ENCODE measurements at regions not wholly inside any gene's neighbourhood (a gene's known extent, or its start where the extent isn't known, plus 50 kb on each side); places are given as distances from the start of the nearest gene placed in this dataset.
"Not testable (repeated sequence)": the region's sequence is repeated elsewhere in the genome, so short reads cannot be mapped to it uniquely, and the experiment has no call there.

- BruUV-seq (replicated peaks): no TSS peak
- no peaks in the 10 kb centered on the region for H3K4me1 Mint-ChIP-seq (ENCODE audit: low read depth, unreplicated experiment)
- H3K27ac Mint-ChIP-seq (ENCODE audit: unreplicated experiment): no peak overlapping the region
These were observed 200.4 kb downstream of the UTRN start for GRCh38 chr6:144485531-144485930.

GRCh38 chr6:144488590-144488989 lies 203.5 kb downstream of the UTRN start:
- Mint-ChIP-seq H3K36me3 (ENCODE audit: insufficient read depth, unreplicated experiment) (peaks cover 65% of the 10 kb centered on the region), H3K4me1 (ENCODE audit: low read depth, unreplicated experiment) (no peaks in the 10 kb centered on the region), H3K27ac (ENCODE audit: unreplicated experiment) (no peak overlapping the region), H3K9me3 (ENCODE audit: unreplicated experiment) (no peaks in the 10 kb centered on the region), H3K4me3 (ENCODE audit: unreplicated experiment) (no peak overlapping the region), H3K27me3 (ENCODE audit: insufficient read depth, unreplicated experiment) (no peaks in the 10 kb centered on the region)
- Histone ChIP-seq H3K4me1 (no peaks in the 10 kb centered on the region), H3K4me3 (ENCODE audit: low read depth, low read length) (no peak overlapping the region), H3K36me3 (ENCODE audit: control insufficient read depth, insufficient read depth, low read length) (no peaks in the 10 kb centered on the region), H3K9me3 (no peaks in the 10 kb centered on the region), H3K27me3 (replicated peaks; ENCODE audit: control insufficient read depth, insufficient read depth, low read length) (no peaks in the 10 kb centered on the region)
- intact Hi-C loops (cut with micrococcal nuclease; ENCODE audit: unreplicated experiment): loop anchor here (10.0 kb wide), 1 partner anchor 204 kb away; the partner anchor contains the start of gene UTRN
- POLR2A ChIA-PET: no interaction called here
- BruUV-seq (replicated peaks): no TSS peak
- DNase-seq: no peak
- CTCF ChIA-PET: no interaction called here
- TF ChIP-seq, protein P1, sequence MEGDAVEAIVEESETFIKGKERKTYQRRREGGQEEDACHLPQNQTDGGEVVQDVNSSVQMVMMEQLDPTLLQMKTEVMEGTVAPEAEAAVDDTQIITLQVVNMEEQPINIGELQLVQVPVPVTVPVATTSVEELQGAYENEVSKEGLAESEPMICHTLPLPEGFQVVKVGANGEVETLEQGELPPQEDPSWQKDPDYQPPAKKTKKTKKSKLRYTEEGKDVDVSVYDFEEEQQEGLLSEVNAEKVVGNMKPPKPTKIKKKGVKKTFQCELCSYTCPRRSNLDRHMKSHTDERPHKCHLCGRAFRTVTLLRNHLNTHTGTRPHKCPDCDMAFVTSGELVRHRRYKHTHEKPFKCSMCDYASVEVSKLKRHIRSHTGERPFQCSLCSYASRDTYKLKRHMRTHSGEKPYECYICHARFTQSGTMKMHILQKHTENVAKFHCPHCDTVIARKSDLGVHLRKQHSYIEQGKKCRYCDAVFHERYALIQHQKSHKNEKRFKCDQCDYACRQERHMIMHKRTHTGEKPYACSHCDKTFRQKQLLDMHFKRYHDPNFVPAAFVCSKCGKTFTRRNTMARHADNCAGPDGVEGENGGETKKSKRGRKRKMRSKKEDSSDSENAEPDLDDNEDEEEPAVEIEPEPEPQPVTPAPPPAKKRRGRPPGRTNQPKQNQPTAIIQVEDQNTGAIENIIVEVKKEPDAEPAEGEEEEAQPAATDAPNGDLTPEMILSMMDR (IDR thresholded peaks at IDR 0.05; ENCODE audit: insufficient read depth in 1 of 2, low read depth in 1 of 2, low read length in 1 of 2, severe bottlenecking in 1 of 2, unreplicated experiment in 1 of 2): no peak

More at GRCh38 chr6:144485531-144485930, 200.4 kb downstream of the UTRN start:
- H3K27me3 ChIP-seq (replicated peaks; ENCODE audit: control insufficient read depth, insufficient read depth, low read length): no peaks in the 10 kb centered on the region
- ChIA-PET POLR2A (no interaction called here), CTCF (no interaction called here)
- no peaks in the 10 kb centered on the region for H3K9me3 Mint-ChIP-seq (ENCODE audit: unreplicated experiment)
- DNase-seq: no peak
- H3K4me1 ChIP-seq: no peaks in the 10 kb centered on the region
- H3K27me3 Mint-ChIP-seq (ENCODE audit: insufficient read depth, unreplicated experiment): no peaks in the 10 kb centered on the region
- H3K9me3 ChIP-seq: no peaks in the 10 kb centered on the region
- peaks cover 70% of the 10 kb centered on the region for H3K36me3 Mint-ChIP-seq (ENCODE audit: insufficient read depth, unreplicated experiment)
- TF ChIP-seq, protein P1 (IDR thresholded peaks at IDR 0.05; ENCODE audit: insufficient read depth in 1 of 2, low read depth in 1 of 2, low read length in 1 of 2, severe bottlenecking in 1 of 2, unreplicated experiment in 1 of 2): no peak
- H3K4me3 ChIP-seq (ENCODE audit: low read depth, low read length): no peak overlapping the region
- intact Hi-C loops (cut with micrococcal nuclease; ENCODE audit: unreplicated experiment): loop anchor here (10.0 kb wide), 1 partner anchor 201 kb away; the partner anchor contains the start of gene UTRN
- no peaks in the 10 kb centered on the region for H3K36me3 ChIP-seq (ENCODE audit: control insufficient read depth, insufficient read depth, low read length)
- no peak overlapping the region for H3K4me3 Mint-ChIP-seq (ENCODE audit: unreplicated experiment)

DNA sequence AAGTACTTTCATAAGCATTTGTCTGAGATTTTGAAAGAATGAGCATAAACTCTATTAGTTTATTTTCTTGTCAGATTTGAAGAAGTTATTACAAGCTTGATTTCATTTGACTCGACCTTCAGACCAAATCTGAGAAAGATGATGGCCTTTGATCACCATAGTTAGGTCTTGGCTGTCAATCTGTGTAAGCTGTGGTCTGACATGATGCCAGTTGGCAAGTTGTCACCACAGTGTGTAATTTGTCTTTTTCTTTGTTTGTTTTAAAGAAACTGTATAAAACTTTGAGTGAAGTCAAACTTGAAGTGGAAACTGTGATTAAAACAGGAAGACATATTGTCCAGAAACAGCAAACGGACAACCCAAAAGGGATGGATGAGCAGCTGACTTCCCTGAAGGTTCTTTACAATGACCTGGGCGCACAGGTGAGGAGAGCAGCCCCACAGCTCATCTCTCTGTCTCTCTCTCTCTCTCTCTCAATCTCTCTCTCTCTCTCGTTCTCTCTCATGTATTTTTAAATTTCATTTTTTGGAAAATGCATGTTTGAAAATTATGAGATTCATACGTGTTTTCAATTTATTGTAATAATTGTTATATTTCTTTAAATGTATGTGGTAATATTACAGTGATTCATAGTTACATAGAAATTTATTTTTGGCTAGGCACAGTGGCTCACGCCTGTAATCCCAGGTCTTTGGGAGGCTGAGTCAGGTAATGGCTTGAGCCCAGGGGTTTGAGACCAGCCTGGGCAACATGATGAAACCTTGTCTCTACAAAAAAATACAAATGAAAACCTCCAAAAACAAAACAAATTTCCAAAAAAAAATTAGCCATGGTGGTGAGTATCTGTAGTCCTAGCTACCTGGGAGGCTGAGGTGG lies 208.1 kb downstream of the UTRN start:
- POLR2A ChIA-PET: no interaction called here
- BruUV-seq (replicated peaks): no TSS peak
- Mint-ChIP-seq H3K4me3 (ENCODE audit: unreplicated experiment) (no peak overlapping the region), H3K36me3 (ENCODE audit: insufficient read depth, unreplicated experiment) (peaks cover 80% of the 10 kb centered on the region), H3K4me1 (ENCODE audit: low read depth, unreplicated experiment) (no peaks in the 10 kb centered on the region), H3K9me3 (ENCODE audit: unreplicated experiment) (no peaks in the 10 kb centered on the region), H3K27ac (ENCODE audit: unreplicated experiment) (no peak overlapping the region), H3K27me3 (ENCODE audit: insufficient read depth, unreplicated experiment) (no peaks in the 10 kb centered on the region)
- intact Hi-C loops (cut with micrococcal nuclease; ENCODE audit: unreplicated experiment): no loop called here
- no peaks in the 10 kb centered on the region for H3K36me3 ChIP-seq (ENCODE audit: control insufficient read depth, insufficient read depth, low read length)
- no peak for DNase-seq
- no peak overlapping the region for H3K4me3 ChIP-seq (ENCODE audit: low read depth, low read length)
- TF ChIP-seq, protein P1 (IDR thresholded peaks at IDR 0.05; ENCODE audit: insufficient read depth in 1 of 2, low read depth in 1 of 2, low read length in 1 of 2, severe bottlenecking in 1 of 2, unreplicated experiment in 1 of 2): no peak
- H3K9me3 ChIP-seq: no peaks in the 10 kb centered on the region
- CTCF ChIA-PET: no interaction called here
- no peaks in the 10 kb centered on the region for H3K27me3 ChIP-seq (replicated peaks; ENCODE audit: control insufficient read depth, insufficient read depth, low read length)
- no peaks in the 10 kb centered on the region for H3K4me1 ChIP-seq

GRCh38 chr6:144495076-144495475 lies 209.9 kb downstream of the UTRN start:
- H3K9me3 ChIP-seq; H3K27ac Mint-ChIP-seq (ENCODE audit: unreplicated experiment); H3K36me3 ChIP-seq (ENCODE audit: control insufficient read depth, insufficient read depth, low read length); H3K4me1 ChIP-seq; CTCF ChIA-PET; H3K27me3 Mint-ChIP-seq (ENCODE audit: insufficient read depth, unreplicated experiment); DNase-seq; intact Hi-C loops (cut with micrococcal nuclease; ENCODE audit: unreplicated experiment); H3K27me3 ChIP-seq (replicated peaks; ENCODE audit: control insufficient read depth, insufficient read depth, low read length); H3K4me3 Mint-ChIP-seq (ENCODE audit: unreplicated experiment); BruUV-seq (replicated peaks); H3K9me3 Mint-ChIP-seq (ENCODE audit: unreplicated experiment); H3K4me1 Mint-ChIP-seq (ENCODE audit: low read depth, unreplicated experiment); POLR2A ChIA-PET; H3K4me3 ChIP-seq (ENCODE audit: low read depth, low read length): not testable (repeated sequence)
- H3K36me3 Mint-ChIP-seq (ENCODE audit: insufficient read depth, unreplicated experiment): peaks cover 85% of the 10 kb centered on the region
